Endothelial cell (in vitro differentiated cells): ENCODE measurements at regions not wholly inside any gene's neighbourhood (a gene's known extent, or its start where the extent isn't known, plus 50 kb on each side); places are given as distances from the start of the nearest gene placed in this dataset.

ENCODE experiments used
- DNase-seq: peaks from one replicate; pipeline ENCODE4 v3.0.0; 2021; ENCODE audit warnings: low spot score
- H3K27ac Mint-ChIP-seq: one replicate; pipeline ENCODE4 v1.8.0; 2021; ENCODE audit warnings: mixed read lengths, inconsistent platforms; ENCODE audit not compliant: unreplicated experiment
- H3K27me3 Mint-ChIP-seq: one replicate; pipeline ENCODE4 v1.8.0; 2021; ENCODE audit warnings: mild to moderate bottlenecking, moderate library complexity, mixed read lengths, inconsistent platforms; ENCODE audit not compliant: unreplicated experiment
- H3K36me3 Mint-ChIP-seq: one replicate; pipeline ENCODE4 v1.8.0; 2021; ENCODE audit warnings: mild to moderate bottlenecking, low read depth, mixed read lengths, inconsistent platforms; ENCODE audit not compliant: unreplicated experiment
- H3K4me1 Mint-ChIP-seq: one replicate; pipeline ENCODE4 v1.8.0; 2021; ENCODE audit warnings: mild to moderate bottlenecking, mixed read lengths, inconsistent platforms; ENCODE audit not compliant: unreplicated experiment
- H3K4me3 Mint-ChIP-seq: one replicate; pipeline ENCODE4 v1.8.0; 2021; ENCODE audit warnings: mild to moderate bottlenecking, mixed read lengths, inconsistent platforms; ENCODE audit not compliant: unreplicated experiment
- H3K9me3 Mint-ChIP-seq: one replicate; pipeline ENCODE4 v1.8.0; 2021; ENCODE audit warnings: mixed read lengths, inconsistent platforms; ENCODE audit not compliant: unreplicated experiment
- TF ChIP-seq, protein P1 (sequence below): fragments of 200-600 bp; sonication (generic); IDR thresholded peaks from one replicate; pipeline ENCODE4 v1.5.0; 2021; ENCODE audit warnings: antibody characterized with exemption; ENCODE audit not compliant: unreplicated experiment

DNA sequence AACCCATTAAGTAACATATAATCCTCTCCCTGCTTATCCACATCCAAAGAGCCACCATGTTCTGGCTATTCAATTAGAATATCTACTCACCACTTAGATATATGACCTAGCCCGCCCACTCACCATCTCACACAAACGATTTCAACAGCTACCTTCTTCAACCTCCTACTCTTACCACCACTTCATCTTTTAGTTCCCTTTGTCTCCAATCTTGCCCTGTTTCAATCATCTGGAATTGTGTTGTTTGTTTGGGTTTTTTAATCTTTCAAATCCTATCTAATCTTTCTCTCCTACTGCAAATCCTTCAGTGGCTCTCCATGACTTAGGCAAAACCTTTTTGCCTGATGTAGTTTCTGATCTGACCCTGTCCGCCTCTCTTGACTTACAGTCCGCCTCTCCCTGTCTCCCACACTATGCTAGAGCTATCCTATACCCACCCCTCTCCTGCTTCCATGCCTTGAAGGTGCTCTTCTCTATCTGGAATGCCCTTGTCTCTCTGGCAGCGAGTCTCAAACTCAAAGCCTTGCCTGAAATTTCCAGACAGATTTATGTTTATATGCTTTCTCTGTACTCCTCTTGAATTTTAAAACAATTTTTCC is 161.0 kb upstream of the CRY1 start:
- no peak overlapping the region for H3K4me3 Mint-ChIP-seq
- H3K4me1 Mint-ChIP-seq, result no peaks in the 10 kb centered on the region
- TF ChIP-seq, protein P1, sequence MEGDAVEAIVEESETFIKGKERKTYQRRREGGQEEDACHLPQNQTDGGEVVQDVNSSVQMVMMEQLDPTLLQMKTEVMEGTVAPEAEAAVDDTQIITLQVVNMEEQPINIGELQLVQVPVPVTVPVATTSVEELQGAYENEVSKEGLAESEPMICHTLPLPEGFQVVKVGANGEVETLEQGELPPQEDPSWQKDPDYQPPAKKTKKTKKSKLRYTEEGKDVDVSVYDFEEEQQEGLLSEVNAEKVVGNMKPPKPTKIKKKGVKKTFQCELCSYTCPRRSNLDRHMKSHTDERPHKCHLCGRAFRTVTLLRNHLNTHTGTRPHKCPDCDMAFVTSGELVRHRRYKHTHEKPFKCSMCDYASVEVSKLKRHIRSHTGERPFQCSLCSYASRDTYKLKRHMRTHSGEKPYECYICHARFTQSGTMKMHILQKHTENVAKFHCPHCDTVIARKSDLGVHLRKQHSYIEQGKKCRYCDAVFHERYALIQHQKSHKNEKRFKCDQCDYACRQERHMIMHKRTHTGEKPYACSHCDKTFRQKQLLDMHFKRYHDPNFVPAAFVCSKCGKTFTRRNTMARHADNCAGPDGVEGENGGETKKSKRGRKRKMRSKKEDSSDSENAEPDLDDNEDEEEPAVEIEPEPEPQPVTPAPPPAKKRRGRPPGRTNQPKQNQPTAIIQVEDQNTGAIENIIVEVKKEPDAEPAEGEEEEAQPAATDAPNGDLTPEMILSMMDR, result no peak
- no peaks in the 10 kb centered on the region for H3K9me3 Mint-ChIP-seq
- peaks cover 3% of the 10 kb centered on the region for H3K27me3 Mint-ChIP-seq
- no peak for DNase-seq
- no peak overlapping the region for H3K27ac Mint-ChIP-seq
- no peaks in the 10 kb centered on the region for H3K36me3 Mint-ChIP-seq

DNA sequence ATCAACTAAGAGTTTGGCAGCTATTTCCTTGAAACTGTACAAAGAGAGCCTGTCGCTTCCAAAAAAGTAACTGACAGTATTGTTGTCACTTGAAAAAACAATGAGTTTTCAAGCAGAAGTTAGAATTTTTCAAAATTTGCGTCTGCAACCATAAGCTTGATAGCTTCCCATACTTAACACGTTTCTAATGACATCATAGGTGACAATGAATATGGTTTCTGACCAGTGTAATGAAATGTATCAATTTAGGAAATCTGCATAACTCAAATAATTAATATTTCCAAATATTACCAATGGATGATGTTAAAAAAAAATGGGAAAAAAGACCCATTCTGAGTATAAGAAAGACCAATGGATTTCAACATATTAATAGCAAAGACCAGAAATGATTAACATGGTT is 165.4 kb upstream of the CRY1 start:
- H3K27ac Mint-ChIP-seq, result no peak overlapping the region
- no peaks in the 10 kb centered on the region for H3K4me1 Mint-ChIP-seq
- DNase-seq, result no peak
- no peaks in the 10 kb centered on the region for H3K36me3 Mint-ChIP-seq
- H3K4me3 Mint-ChIP-seq, result no peak overlapping the region
- H3K27me3 Mint-ChIP-seq, result no peaks in the 10 kb centered on the region
- TF ChIP-seq, protein P1, result no peak
- no peaks in the 10 kb centered on the region for H3K9me3 Mint-ChIP-seq

GRCh38 chr12:107263980-107264379 is 170.6 kb upstream of the CRY1 start:
- Mint-ChIP-seq H3K27me3 (no peaks in the 10 kb centered on the region), H3K4me1 (no peaks in the 10 kb centered on the region), H3K27ac (no peak overlapping the region), H3K9me3 (no peaks in the 10 kb centered on the region), H3K4me3 (no peak overlapping the region), H3K36me3 (no peaks in the 10 kb centered on the region)
- TF ChIP-seq, protein P1, result no peak
- DNase-seq, result no peak

DNA sequence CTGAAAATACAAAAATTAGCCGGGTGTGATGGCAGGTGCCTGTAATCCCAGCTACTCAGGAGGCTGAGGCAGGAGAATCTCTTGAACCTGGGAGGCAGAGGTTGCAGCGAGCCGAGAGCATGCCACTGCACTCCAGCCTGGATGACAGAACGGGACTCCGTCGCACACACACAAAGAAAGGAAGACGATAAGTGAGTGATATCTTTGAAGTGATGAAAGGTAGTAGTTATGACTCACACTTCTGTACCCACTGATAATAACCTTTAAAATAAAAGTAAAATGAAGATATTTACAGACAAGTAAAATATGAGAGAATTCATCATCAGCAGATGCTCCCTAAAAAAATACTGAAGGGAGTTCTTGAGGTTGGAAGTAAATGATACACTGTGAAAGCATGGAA is 171.3 kb upstream of the CRY1 start:
- no peaks in the 10 kb centered on the region for H3K27me3 Mint-ChIP-seq
- H3K36me3 Mint-ChIP-seq, result no peaks in the 10 kb centered on the region
- H3K9me3 Mint-ChIP-seq, result no peaks in the 10 kb centered on the region
- no peak for DNase-seq
- H3K4me3 Mint-ChIP-seq, result no peak overlapping the region
- H3K27ac Mint-ChIP-seq, result no peak overlapping the region
- TF ChIP-seq, protein P1, result no peak
- H3K4me1 Mint-ChIP-seq, result no peaks in the 10 kb centered on the region

DNA sequence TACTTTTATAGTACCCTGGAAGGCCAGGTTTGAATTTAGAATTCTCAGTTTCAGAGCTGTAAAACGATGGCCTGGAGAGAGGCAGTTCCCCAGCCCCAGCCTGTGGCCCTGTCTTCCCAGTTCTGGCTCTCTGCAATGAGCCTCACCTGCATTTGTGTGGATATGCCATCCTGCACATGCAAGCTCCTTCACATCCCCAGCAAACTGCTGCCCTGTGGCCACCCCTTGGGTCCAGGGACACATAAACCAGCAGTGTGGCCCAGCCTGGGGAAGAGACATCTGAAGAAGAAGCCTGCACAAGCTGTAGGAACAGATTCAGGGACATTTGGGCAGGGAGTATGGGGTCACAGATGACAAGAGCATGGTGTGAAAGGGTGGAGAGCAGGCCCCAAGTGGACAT is 174.3 kb upstream of the CRY1 start:
- H3K27me3 Mint-ChIP-seq, result peaks cover 1% of the 10 kb centered on the region
- DNase-seq, result no peak
- no peaks in the 10 kb centered on the region for H3K36me3 Mint-ChIP-seq
- H3K4me1 Mint-ChIP-seq, result no peaks in the 10 kb centered on the region
- TF ChIP-seq, protein P1, result no peak
- no peaks in the 10 kb centered on the region for H3K9me3 Mint-ChIP-seq
- H3K4me3 Mint-ChIP-seq, result no peak overlapping the region
- H3K27ac Mint-ChIP-seq, result no peak overlapping the region
